HG03575 (cell line): ENCODE measurements at regions not wholly inside any gene's neighbourhood (a gene's known extent, or its start where the extent isn't known, plus 50 kb on each side); places are given as distances from the start of the nearest gene placed in this dataset.

Experiments
- ATAC-seq: cut with Tn5 transposase; IDR thresholded peaks from one replicate; pipeline ENCODE4 v1.9.1; 2021; ENCODE audit not compliant: unreplicated experiment, insufficient number of reproducible peaks, low FRiP score; ENCODE audit errors: extremely low read depth

DNA sequence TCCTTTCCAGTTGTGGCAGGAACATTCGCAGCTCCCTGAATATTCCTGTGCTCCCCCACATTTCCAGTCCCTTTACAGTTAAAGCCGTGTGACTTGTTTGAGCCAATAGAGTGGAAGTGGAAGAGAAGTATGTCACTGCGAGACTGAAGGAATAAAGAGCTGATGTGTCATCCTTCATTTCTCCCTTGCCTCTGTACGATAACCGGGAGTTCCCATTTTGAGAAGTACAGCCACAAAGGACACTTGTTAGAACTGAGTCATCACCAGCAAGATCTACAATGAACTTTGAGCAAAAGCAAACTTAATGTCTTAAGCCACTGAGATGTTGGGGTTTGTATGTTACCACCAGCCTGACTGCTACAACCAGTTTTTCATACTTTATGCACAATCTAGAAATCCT lies 92.3 kb downstream of the SPRY1 start:
- ATAC-seq: peak; percentile 89

DNA sequence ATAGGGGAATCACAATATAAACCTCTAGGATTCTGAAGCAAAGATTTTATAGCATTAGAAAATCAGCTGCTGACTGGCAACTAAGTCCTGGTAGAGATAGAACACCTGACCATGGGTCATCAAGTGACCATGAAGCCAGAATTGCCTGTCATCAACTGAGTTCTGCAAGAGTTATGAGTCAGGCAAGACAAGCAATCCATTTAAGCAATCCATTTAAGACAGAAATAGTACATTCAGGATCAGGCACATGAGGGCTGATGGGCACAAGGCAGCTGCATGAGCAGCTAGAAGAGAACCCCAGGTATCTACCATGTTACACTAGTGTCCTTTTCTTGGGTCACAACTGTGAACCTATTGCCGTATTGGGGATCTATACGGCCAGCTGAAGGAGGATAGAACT lies 98.9 kb downstream of the SPRY1 start:
- no peak for ATAC-seq

DNA sequence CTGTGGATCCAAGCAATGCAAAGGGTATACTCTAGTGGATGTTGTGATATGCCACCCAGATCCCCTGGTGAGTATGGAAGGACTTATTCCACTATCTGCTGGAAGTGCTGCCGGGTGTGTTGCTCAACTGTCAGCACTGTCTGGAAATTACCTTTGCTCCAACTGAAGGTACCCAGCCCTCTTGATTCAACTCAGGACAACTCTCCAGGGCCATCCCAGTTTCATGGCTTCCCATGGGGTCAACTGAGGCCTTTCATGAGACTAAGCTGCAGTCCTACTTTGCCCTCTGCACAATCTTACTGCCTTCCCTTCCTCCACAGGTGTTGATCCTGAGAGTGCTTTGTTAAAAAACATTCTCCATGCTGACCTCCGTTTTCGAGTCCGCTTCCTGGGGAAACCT lies 99.8 kb downstream of the SPRY1 start:
- no peak for ATAC-seq

DNA sequence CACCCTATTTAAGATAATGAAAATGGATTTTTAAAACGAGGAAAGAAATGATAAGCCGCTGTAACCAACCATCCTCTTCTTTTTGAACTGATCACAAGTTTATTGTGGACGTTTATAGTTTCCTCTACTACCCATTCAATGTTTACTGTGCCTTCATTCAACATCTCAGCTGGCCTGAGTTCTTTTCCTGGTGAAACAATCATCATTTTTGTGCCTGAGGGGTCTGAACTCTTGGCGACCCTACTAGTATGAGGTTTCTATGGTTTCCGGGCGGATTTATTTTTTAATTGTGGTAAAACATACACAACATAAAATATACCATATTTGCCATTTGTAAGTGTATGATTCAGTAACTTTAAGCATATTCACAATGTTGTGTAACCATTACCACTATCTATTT lies 100.7 kb downstream of the SPRY1 start:
- no peak for ATAC-seq

DNA sequence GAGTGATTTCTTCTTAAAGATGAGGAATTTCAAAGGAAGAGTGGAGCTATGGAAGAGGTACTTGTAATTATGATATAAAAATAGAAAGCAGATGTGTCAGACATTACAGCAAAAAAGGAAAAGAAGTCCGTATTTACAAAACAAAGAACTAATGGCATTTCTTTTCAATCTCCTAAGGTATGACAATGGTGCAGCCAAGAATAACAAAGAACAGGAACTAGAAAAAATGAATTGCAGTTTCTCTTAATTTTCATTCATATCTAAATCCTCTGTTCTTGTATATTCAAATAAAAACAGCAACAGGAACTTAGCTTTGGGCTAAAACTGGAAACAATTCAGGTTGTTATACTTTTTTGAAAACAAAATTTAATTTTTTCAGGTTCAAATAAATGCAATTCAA lies 105.1 kb downstream of the SPRY1 start:
- no peak for ATAC-seq

DNA sequence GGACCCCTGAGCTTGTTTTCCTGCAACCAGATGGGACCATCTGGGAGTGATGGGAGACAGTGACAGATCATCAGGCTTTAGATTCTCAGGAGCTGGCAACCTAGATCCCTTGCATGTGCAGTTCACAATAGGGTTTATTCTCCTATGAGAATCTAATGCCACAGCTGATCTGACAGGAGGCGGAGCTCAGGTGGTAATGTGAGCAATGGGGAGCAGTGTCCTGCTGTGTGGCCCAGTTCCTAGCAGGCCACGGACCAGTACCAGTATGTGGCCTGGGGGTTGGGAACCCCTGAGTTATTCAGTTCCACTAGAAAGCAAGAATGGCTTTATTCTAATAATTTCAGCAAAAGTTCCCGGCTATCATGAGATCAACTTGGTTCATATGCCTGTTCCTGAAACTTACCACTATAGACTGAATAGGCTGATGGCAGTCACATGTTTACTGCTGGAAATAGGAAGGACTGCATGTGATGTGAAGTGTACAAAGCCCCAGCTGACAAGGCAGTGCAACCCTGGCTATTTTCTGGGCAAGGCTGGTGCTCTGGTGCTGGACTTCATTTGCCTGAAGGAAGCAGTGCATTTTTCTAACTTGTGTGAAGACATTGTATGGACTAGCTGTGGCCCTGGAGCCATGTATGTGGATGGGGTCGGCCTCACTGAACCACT lies 107.2 kb downstream of the SPRY1 start:
- no peak for ATAC-seq

DNA sequence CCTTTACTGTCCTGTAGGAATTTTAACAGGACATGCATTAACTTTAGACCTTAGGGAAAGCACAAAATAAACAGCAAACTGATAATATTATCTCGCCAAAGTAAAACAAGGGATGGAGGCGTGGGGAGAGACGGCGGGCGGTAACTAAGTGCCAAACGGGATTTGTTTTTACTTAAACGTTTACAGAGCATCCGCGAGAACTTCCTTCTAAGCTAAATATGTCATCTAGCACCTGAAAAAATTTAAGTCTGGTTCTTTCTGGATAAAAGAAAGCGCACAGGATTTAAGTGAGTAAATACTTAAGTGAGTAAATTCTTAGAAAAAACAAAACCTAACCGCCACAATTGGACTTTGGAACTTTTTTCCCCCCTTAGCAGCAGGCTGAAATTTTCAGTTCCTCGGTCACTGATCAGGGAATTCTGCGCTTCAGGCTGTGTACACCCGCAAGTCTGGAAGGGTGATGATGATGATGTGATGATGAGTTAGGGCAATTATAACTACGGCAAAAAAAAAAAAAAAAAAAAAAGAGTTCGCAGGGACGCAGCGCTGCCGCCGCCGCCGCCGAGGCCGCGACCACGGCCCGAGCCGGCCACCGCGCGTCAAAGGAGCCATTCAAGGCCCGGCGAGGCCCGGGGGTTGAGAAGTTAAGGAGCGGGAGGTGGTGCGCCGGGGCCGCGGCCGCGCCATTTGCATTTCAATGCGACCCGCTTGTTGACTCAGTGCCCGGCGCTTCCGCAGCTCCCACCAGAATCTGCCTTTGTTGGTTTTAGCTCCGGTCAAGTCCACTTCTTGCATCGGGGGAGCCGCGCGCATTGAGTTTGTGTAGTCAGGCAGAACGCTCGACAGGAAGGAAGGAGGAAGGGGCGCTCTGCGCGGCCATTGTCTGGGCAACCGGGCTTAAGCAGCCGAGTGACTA lies 108.8 kb downstream of the SPRY1 start:
- ATAC-seq: peak; percentile 42

DNA sequence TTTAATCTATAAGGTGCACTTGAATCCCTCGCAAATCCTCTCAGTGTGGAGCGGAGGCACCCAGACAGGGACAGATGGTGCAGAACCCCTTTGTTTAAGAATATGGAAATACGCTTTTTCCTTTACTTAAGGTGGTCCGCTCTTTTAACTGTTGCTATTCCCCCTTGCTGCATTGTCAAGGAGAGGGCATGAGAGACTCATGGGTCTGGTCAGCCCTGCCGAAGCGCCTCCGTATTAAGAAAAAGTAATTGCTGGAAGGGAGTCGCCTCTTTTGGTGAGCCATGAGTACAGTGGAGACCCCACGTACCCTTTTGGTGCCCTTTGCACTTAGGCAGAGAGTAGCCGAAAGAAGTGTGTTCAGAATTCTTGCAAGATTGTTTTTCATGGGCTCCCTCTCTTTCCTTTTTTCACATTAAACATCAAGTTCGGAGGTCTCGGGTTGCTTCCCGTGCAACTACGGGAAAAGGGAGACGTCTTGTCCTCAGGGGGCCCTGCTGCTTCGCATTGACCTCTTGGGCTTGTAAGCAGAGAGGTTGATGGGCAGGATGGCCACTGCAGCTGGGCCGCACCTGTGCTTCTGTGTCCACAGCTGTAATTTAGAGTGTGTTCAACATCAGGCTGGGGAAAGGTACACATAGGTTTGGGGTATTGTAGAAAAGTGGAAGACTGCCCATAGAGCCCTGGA lies 109.6 kb downstream of the SPRY1 start:
- ATAC-seq: no peak

DNA sequence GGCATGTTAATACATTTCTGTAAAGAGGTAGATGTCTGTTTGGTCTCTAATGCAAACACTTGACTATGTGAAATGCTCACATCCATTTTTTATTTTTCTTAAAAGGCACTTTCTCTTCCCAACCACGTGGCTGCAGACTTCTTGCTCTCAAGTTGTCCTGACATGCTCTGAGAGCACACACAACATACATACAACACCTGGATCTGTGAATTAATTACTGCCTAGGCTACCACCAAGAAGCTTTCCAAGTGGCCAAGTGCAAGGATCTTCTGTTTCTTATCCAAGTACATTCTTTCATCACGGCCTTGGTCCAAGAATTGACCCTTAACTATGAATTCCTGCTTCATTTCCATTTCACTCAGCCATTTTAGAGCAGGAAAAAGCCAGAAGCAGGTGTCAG lies 110.8 kb downstream of the SPRY1 start:
- no peak for ATAC-seq

DNA sequence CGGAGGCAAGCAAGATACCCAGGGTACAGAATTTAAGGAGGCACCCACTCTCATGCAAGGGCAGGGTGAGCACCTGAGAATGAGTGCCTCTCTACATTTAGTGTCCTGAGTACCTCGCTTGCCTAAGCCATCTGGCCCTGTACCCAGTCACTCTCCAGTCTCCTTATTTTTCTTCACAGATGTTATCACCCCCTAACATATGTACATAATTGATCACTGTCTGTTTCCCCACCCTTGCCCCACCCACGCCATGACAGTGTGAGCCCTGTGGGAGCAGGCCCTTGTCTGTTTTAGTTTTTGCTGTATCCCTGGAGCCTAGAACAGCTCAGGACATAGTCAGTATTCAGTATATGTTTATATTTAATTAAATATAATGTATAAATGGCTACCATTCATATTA lies 113.6 kb downstream of the SPRY1 start:
- no peak for ATAC-seq

DNA sequence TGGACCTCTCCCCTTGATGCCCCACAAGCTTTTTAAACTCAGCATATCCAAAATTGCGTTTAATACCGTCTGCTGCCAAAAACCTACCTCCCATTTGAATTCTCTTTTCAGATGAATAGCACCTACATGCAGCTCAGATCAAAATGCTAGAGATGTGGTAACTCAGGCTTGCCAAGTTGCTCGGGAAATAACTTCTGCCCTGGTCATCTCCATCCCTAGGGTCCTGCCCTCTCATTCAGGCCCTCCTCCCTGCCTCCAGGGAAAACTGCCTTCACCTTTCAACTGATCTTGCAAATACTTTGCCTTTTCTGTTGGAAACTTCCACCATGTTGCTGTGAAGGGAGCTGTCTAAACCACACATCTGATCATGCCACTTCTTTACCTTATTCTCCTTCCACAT lies 114.1 kb downstream of the SPRY1 start:
- no peak for ATAC-seq

DNA sequence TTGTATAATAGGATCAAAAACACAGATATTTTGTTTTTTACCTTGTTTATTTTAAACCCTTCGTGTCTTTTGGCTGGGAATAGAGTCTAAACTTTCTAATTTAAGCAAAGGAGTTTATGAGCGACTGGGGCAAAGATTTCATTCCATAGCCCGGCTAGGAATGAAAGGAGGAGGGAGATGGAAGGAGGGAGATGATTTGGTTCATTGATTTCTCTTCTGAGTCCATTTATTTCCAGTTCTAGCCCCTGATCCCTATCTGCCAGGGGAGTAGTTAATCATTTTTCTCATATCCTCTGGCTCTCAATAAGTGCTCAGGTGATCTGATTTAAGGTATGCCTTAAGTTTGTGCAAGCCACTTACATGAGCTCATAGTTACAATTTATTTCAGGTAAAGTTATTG lies 120.0 kb downstream of the SPRY1 start:
- no peak for ATAC-seq

DNA sequence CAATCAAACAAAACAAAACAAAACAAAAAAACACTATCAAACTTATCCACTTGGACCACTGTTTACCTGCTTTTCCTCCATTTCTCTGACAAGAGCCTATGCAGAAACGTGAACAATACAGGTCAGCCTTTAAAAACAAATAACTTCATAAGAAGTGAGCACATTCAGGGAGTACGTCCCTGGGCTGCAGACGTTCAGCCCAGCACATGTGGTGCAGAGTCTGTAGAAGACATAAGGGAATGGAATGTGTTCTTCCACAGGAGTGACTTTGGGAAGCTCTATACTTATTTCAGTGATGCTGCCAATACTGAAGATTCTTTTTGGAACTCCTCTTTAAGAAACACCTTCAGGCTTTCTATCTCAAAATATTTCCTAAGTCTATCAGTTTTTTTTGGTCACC lies 120.6 kb downstream of the SPRY1 start:
- ATAC-seq: no peak

DNA sequence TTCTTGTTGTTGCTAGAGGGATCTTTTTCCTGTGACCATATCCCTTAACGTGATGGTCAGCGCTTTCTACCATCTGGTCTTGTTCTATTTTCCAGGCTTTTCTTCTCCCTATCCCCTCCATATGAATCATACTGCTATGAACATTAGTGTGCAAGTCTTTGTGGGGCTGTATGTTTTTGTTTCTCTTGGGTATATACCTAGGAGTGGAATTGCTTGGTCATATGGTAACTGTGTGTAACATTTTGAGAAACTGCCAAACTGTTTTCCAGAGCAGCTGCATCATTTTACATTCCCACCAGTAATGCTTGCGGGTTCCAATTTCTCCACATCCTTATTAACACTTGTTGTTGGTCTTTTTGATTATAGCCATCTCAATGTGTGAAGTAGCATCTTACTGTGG lies 121.4 kb downstream of the SPRY1 start:
- ATAC-seq: no peak

DNA sequence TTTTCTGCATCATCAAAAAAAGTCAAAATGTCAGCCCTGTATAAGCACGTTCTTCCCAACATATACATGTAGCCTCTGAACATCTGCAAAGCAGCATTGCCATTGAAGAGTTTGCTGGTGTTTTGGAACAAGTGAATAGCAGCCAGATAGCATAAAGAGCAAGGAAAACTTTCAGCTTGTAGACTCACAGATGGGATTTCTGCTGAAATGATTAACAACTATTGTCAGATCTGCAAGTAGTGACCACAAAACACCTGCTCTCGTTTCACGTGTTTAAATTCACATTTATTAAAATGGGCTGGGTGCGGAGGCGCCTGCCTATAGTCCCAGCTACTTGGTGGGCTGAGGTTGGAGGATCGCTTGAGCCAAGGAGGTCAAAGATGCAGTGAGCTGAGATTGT lies 123.7 kb downstream of the SPRY1 start:
- ATAC-seq: no peak

DNA sequence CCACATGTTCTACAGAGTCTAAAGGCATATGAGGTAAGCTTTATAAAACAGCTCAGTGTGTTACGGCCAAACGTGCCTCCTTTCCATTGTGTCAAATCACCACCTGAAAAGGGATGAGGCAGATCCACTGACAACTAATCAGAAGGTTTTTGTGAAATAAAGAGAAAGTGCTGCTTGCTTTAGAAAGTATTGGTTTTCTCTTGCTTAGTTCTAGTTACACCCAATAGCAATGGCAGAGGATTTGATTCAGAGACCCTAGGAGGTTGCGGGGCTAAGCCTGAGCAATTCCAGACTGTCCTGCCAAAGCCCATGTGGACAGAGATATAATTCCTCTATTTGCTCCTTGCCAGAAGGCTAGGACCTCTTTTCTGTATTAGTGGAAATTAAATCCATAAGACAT lies 125.5 kb downstream of the SPRY1 start:
- no peak for ATAC-seq

DNA sequence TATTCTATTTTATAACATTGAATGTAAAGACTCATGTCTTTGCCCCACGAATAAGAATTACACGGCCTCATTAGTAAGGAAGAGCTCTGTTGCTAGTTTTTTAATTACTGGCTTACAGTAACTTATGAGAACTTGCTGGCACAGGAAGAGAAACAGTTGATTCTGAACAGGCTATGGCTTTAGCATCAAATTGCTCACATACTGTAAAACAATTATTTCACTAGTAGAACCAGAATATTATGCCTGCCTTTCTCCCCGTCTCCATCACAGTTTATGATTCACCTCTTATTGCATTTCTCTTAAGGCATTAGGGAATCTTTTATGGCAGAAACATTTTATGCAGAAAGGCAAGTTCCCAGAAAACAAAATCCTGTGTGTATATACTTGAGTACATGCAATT lies 126.1 kb downstream of the SPRY1 start:
- ATAC-seq: no peak

DNA sequence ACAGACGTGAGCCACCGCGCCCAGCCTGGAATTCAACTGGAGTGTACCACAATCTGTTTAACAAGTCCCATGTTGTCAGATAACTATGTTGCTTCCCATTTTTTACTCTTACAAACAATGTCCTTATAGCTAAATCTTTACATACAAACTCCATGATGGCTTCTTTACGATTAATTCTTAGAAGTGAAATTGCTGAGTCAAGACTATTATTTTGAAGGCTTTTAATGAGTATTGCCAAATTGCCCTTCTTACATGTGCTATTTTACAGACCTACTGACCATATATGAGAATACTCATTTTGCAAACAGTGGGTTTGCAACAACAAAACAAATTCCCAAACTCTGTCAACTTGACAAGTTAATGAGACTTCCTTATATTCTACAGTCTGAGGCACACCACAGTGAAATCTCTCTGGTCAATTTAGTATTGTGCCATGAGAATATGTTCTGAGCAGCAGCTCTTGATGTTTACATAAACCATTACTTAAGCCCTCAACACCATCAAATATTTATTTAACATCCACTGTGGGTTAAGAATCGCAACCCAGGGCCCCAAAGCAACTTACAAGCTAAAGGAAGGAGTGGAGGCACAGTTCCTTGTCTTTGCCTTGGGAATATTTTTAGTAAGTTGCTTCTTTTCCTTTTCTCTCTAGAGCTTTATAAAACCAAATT lies 128.5 kb downstream of the SPRY1 start:
- ATAC-seq: no peak

DNA sequence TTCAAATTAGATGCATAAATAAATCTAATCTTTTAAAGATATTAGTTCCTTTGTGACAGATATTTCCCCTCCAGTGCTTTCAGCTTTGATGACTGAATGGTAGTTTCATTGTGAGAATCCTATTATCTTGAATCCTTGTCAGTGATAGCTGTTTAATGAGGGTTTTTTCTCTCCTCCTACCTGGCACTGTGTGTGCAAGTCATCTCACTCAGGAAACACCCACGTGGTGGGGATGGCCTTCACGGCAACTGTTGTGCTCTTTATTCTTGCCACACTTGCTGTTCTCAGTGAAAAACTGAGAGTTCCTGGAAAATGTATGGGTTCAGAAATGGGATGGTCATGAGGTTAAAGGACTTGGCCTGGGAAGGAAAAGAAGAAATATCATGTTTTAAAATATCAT lies 129.9 kb downstream of the SPRY1 start:
- no peak for ATAC-seq
